Neuron (in vitro differentiated cells): ENCODE measurements at regions not wholly inside any gene's neighbourhood (a gene's known extent, or its start where the extent isn't known, plus 50 kb on each side); places are given as distances from the start of the nearest gene placed in this dataset.

Experiments used
- H2AFZ ChIP-seq: one replicate; pipeline ENCODE4 v1.6.1; 2013; ENCODE audit warnings: low read depth, mild to moderate bottlenecking, inconsistent platforms, low read length, moderate library complexity
- H3K27me3 ChIP-seq: one replicate; pipeline ENCODE4 v1.6.1; 2013; ENCODE audit warnings: low read length; ENCODE audit not compliant: insufficient read depth
- H3K36me3 ChIP-seq: one replicate; pipeline ENCODE4 v1.6.1; 2013; ENCODE audit warnings: low read length; ENCODE audit not compliant: insufficient read depth
- H3K4me1 ChIP-seq: one replicate; pipeline ENCODE4 v1.6.1; 2013; ENCODE audit warnings: low read length; ENCODE audit not compliant: insufficient read depth
- H3K4me3 ChIP-seq: 2 replicates; pipeline ENCODE4 v1.5.1; 2013; ENCODE audit warnings: mild to moderate bottlenecking, low read length, moderate library complexity
- H3K9me3 ChIP-seq: one replicate; pipeline ENCODE4 v1.6.1; 2013; ENCODE audit warnings: low read length

DNA sequence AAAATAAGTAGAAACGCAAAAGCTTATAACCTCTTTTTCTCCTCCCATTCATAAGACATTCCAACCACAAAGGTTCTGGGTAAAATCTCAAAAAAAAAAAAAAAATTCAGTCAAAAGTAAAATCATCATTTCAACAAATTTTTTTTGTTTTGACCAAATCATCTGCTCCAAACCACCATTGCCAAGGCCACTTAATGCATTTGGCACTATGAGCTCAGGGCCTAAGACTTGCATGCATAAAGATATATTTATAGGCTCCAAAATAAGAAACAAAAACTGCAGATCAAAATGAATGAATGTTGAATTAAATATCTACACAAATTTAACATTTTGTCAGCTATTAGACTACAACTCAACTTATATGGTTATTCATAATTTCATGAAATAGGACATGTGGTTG, 331.1 kb upstream of the NFIA start:
- Histone ChIP-seq H3K9me3 (no peaks in the 10 kb centered on the region), H3K4me1 (no peaks in the 10 kb centered on the region), H3K36me3 (no peaks in the 10 kb centered on the region), H3K4me3 (no peak overlapping the region), H3K27me3 (no peaks in the 10 kb centered on the region), H2AFZ (no peak overlapping the region)

DNA sequence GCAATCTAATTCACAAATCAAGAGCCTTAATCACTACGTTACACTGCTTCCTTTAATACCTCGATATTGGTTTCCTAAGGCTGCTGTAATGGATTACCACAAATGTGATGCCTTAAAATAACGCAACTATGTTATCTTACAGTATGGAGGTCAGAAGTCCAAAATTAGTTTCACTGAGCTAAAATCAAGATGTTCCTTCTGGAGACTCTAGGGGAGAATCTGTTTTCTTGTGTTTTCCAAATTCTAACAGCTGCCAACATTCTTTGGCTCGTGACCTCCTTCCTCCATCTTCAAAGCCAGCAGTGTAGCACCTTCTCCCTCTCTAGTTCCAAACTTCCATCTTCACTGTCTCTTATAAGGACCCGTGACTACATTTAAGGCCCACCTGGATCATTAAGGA, 335.0 kb upstream of the NFIA start:
- Histone ChIP-seq H2AFZ (no peak overlapping the region), H3K36me3 (no peaks in the 10 kb centered on the region), H3K27me3 (no peaks in the 10 kb centered on the region), H3K4me3 (no peak overlapping the region), H3K4me1 (no peaks in the 10 kb centered on the region), H3K9me3 (no peaks in the 10 kb centered on the region)

DNA sequence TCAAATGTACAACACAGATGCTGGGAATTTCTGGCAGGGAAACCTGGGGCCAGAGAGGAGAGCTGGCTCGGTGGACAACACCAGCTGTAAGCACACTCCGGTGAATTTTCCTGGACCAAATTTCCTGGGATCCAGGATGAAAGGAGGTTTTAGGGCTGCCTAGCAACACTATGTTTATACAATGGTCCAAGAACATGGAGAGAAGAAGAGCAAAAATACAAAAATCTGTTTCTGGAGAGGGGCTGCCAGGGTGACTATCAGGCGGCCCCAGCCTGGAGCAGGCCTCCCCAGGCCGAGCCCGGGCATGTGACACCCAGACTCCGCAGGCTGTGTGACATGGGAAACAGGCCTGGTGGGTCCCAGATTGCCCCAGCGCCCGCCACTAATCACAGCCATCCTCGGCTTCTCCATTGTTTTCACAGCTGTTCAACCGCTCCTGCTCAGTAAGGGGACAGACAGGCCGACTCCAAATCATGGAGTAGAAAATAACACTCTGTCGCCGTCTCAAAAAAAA, 336.0 kb upstream of the NFIA start:
- H3K4me1 ChIP-seq, result no peaks in the 10 kb centered on the region
- no peak overlapping the region for H3K4me3 ChIP-seq
- no peak overlapping the region for H2AFZ ChIP-seq
- no peaks in the 10 kb centered on the region for H3K9me3 ChIP-seq
- H3K36me3 ChIP-seq, result no peaks in the 10 kb centered on the region
- H3K27me3 ChIP-seq, result no peaks in the 10 kb centered on the region

DNA sequence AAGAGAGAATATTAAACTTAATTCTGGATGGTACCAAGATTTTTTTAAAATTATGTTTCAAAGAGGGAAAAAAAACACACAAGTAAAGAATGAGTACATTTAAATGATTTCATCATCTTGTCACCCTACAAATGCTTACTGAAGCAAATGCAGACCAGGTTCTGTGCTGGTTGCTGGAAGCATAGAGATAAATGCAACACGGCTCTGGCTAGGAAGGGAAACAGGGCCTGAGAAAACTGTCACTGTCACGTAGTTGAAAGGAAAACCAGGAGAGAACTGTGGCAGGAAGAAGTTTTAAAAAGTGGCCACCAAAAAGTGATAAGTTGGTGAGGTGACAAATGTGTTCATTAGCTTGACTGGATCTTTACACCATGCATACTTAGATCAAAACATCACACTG, 336.9 kb upstream of the NFIA start:
- no peak overlapping the region for H3K4me3 ChIP-seq
- H3K4me1 ChIP-seq, result no peaks in the 10 kb centered on the region
- no peak overlapping the region for H2AFZ ChIP-seq
- no peaks in the 10 kb centered on the region for H3K36me3 ChIP-seq
- H3K9me3 ChIP-seq, result no peaks in the 10 kb centered on the region
- H3K27me3 ChIP-seq, result no peaks in the 10 kb centered on the region

DNA sequence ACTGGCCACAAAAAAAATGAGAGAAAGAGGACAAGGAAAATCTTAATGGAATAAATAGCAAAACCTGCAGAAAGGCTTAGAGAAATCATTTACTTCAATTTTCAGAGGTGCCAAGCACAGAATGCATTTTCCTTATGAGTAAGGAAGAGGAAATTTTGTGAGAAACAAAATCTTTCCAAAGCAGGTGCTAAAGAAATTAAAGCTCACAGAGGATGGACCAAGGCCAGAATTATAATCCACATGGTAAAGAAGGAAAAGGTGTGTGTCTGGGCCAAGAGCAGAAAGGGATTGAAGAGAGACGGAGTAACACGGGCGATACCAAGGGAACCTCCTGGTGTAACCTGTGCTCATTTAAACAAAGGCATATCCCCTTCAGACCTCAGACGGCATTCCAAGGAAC, 340.0 kb upstream of the NFIA start:
- Histone ChIP-seq H3K4me1 (no peaks in the 10 kb centered on the region), H3K27me3 (no peaks in the 10 kb centered on the region), H2AFZ (no peak overlapping the region), H3K36me3 (no peaks in the 10 kb centered on the region), H3K4me3 (no peak overlapping the region), H3K9me3 (no peaks in the 10 kb centered on the region)

DNA sequence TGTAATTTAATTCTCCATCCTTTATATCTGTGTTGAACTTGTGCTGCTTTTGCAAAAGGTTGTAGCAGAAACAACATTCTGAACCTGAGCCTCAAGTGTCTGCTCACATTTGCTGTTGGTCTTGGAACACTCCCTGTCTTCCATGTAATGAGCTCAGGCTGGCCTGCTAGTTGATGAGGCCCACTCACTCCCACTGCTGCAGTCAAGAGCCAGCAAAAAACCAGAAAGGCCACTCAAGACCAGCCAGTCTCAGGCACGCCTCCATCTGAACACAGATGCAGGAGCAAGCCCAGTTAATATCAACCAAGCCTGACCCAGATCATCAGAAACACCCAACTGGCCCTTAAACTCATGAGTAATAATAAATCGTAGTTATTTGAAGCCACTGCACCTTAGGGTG, 342.2 kb upstream of the NFIA start:
- Histone ChIP-seq H3K4me1 (no peaks in the 10 kb centered on the region), H3K27me3 (no peaks in the 10 kb centered on the region), H2AFZ (no peak overlapping the region), H3K4me3 (no peak overlapping the region), H3K36me3 (no peaks in the 10 kb centered on the region), H3K9me3 (no peaks in the 10 kb centered on the region)

DNA sequence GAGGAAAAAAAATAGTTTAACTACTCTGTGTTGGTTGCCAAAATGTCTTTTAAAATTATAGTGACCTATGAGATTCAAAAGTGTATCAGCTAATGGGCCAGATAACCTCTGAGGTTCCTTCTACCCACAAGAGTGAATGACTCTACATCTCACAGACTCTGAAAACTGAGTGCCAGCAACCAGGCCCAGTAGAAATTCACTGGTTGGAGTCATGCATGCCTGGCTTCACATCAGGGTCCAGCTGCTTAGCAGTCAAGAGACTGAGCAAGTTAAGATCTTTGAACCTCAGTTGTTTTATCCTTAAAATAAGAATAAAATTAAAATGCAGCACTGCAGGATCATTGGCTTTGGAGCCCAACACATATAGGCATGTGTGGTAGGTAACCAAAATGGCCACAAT, 342.6 kb upstream of the NFIA start:
- Histone ChIP-seq H3K4me3 (no peak overlapping the region), H2AFZ (no peak overlapping the region), H3K27me3 (no peaks in the 10 kb centered on the region), H3K9me3 (no peaks in the 10 kb centered on the region), H3K36me3 (no peaks in the 10 kb centered on the region), H3K4me1 (no peaks in the 10 kb centered on the region)

DNA sequence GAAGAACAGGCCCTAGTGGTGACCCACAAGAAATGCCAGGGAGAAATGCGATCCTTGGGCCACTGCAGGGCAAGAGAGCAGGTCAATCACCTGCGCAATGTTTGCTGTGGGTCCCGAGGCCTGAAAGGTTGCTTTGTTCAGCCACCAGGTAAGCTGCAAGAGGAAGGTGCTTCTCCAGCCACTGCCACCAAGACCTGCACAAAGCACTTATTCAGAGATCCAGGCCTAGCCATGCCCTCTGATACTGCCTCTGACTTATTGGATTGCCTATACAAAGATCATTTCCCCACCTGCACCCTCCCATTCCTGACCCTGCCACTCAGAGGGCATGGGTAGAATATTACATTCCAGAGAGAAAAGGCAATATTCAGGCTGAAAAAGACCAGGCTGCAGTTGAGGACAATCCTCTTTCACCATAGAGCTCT, 349.4 kb upstream of the NFIA start:
- H2AFZ ChIP-seq, result no peak overlapping the region
- no peaks in the 10 kb centered on the region for H3K9me3 ChIP-seq
- no peak overlapping the region for H3K4me3 ChIP-seq
- H3K36me3 ChIP-seq, result no peaks in the 10 kb centered on the region
- H3K27me3 ChIP-seq, result no peaks in the 10 kb centered on the region
- no peaks in the 10 kb centered on the region for H3K4me1 ChIP-seq

DNA sequence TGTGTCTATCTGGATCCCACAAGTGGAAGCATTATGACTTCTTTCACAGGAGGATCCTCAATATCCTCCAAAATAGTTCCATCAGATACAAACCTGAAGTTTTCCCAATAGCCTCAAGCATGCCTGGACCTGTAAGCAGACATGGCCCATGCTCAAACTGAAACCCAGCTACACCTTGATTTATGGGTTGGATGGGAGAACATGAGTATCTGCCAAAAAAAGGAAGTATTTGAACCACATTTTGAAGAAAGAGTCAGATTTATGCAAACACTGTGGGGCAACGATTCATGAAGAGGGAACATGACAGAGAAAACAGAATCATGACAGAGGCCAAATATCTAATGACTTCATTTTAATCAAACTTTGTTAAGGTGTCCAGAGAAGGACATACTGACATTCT, 351.0 kb upstream of the NFIA start:
- no peak overlapping the region for H2AFZ ChIP-seq
- no peaks in the 10 kb centered on the region for H3K27me3 ChIP-seq
- no peak overlapping the region for H3K4me3 ChIP-seq
- no peaks in the 10 kb centered on the region for H3K9me3 ChIP-seq
- no peaks in the 10 kb centered on the region for H3K4me1 ChIP-seq
- no peaks in the 10 kb centered on the region for H3K36me3 ChIP-seq

DNA sequence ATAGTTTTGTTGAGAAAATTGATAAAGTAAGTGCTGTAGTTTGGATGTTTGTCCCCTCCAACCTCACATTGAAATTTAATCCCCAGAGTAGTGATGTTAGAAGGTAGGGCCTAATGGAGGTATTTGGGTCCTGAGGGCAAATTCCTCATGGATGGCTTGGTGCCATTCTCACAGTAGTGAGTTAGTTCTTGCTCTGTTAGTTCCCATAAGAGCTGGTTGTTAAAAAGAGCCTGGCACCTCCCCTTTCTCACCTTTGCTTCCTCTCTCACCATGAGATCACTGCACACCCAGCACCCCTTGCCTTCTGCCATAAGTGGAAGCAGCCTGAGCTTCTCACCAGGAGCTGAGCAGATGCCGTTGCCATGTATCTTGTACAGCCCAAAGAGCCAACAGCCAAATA, 354.8 kb upstream of the NFIA start:
- H3K27me3 ChIP-seq, result no peaks in the 10 kb centered on the region
- H3K4me3 ChIP-seq, result no peak overlapping the region
- H3K9me3 ChIP-seq, result no peaks in the 10 kb centered on the region
- H2AFZ ChIP-seq, result no peak overlapping the region
- H3K36me3 ChIP-seq, result no peaks in the 10 kb centered on the region
- H3K4me1 ChIP-seq, result no peaks in the 10 kb centered on the region

DNA sequence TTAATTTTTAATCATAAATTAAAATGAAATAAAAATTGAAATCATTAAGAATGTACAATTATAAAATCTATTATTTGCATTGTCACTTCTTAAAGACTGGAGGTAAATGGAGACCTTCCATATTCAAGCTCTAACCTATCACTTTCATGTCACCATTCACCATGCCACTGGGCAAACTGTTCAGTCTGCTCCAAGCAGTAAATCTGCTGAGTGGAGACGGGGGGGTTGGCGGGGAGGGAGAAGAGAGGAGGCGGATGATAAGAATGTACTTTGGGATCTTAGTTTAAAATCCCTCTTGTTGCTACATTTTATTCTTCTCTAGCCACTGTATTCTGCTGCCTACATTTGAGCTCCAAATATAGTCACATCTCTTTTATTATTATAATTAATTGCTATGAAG, 365.9 kb upstream of the NFIA start:
- no peak overlapping the region for H2AFZ ChIP-seq
- no peak overlapping the region for H3K4me3 ChIP-seq
- H3K27me3 ChIP-seq, result no peaks in the 10 kb centered on the region
- no peaks in the 10 kb centered on the region for H3K9me3 ChIP-seq
- H3K36me3 ChIP-seq, result no peaks in the 10 kb centered on the region
- no peaks in the 10 kb centered on the region for H3K4me1 ChIP-seq

DNA sequence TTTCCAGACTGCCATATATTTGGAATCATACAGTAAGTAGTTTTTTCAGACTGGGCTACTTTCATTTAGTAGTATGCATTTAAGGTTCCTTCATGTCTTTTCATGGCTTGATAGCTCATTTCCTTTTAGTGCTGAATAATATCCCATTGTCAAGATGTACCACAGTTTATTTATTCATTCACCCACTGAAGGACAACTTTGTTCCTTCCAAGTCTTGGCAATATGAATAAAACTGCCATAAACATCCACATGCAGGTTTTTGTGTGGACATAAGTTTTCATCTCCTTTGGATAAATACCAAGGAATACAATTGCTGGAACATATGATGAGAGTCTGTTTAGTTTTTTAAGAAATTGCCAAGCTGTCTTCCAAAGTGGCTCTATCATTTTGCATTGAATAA, 366.4 kb upstream of the NFIA start:
- Histone ChIP-seq H3K4me3 (no peak overlapping the region), H3K27me3 (no peaks in the 10 kb centered on the region), H2AFZ (no peak overlapping the region), H3K9me3 (no peaks in the 10 kb centered on the region), H3K36me3 (no peaks in the 10 kb centered on the region), H3K4me1 (no peaks in the 10 kb centered on the region)

DNA sequence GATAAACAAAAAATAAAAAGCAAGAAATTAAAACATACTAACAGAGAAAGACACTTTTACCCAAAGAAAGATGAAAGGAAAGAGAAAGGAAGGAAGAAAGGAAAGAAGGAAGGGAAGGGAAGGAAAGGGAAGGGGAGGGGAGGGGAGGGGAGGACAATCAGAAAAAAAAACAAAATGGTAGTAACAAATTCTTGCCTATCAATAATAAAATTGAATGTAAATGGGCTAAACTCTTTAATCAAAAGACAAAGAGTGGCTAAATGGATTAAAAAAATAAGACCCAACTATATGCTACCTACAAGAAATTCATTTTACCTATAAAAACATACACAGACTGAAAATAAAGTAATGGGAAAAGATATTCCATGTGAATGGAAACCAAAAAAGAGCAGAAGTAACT, 372.9 kb upstream of the NFIA start:
- no peaks in the 10 kb centered on the region for H3K27me3 ChIP-seq
- H3K36me3 ChIP-seq, result no peaks in the 10 kb centered on the region
- no peaks in the 10 kb centered on the region for H3K4me1 ChIP-seq
- H2AFZ ChIP-seq, result no peak overlapping the region
- H3K4me3 ChIP-seq, result no peak overlapping the region
- H3K9me3 ChIP-seq, result no peaks in the 10 kb centered on the region

DNA sequence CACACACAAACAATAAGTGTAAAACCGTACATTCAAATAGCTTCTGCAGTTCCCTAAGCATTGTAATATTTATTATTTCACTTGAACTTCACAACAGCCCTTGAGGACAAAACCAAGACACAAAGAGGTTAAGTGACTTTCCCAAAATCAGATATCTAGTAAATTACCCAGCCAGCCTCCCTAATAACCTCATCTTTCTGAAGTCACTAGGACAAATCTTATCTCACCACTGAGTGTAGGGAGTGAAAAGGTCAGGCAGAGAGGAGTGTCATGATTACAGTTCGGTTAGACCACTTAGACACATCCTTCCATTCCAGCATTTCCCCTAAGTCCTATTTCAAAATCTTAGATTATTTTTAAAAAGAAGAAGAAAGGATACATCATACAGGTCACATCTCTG, 377.3 kb upstream of the NFIA start:
- no peaks in the 10 kb centered on the region for H3K4me1 ChIP-seq
- no peaks in the 10 kb centered on the region for H3K36me3 ChIP-seq
- H3K9me3 ChIP-seq, result no peaks in the 10 kb centered on the region
- H3K27me3 ChIP-seq, result no peaks in the 10 kb centered on the region
- H3K4me3 ChIP-seq, result no peak overlapping the region
- H2AFZ ChIP-seq, result no peak overlapping the region
